DND-41 (cell line): ENCODE measurements at regions not wholly inside any gene's neighbourhood (a gene's known extent, or its start where the extent isn't known, plus 50 kb on each side); places are given as distances from the start of the nearest gene placed in this dataset.

ENCODE experiments used
- CTCF ChIP-seq: IDR thresholded peaks from 2 replicates; pipeline ENCODE4 v1.5.1; 2012; ENCODE audit warnings: borderline replicate concordance, low read length, moderate library complexity, mild to moderate bottlenecking; ENCODE audit not compliant: poor library complexity, severe bottlenecking; ENCODE audit errors: extremely low read depth
- EZH2 ChIP-seq: IDR thresholded peaks from 3 replicates; pipeline ENCODE4 v1.6.1; 2012; ENCODE audit warnings: borderline replicate concordance, low read depth, mild to moderate bottlenecking, moderate library complexity, low read length, inconsistent platforms; ENCODE audit not compliant: severe bottlenecking

DNA sequence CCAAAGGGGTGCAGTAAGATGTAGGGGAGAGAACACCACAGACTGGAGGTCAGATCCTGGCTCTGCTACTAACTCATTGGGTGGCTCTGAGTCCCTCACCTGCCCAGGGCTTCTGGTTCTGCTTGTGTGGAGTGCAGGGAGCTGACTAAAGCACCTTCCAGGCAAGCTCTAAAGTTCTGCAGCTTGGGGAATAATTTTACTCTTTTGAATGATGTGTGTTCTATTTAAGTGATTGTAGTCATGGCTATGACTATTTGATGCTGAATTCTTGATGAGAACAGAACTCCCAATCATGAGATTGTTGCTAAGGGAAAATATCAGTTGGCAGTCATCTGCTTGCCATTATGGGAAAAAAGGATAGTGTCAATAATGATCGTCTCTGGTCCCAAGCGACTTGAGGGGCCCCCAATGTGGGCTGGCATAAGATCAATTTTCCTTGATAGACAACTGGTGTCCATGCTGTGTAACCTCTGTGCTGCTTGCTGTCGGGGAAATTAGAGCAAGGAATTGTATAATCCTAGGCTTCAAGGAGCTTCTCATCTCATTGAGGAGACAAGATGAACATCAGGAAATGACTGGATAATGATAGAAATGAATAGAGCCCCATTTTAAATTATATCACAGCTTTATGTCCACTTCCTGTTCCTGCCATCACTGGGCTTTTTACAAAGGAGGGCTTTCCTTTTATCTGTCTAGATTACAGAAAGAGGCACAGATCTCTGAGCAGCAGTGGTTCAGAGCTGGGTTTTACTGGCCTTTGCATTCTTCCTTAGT is 131.7 kb downstream of the SLC4A3 start:
- TF ChIP-seq EZH2 (no peak), CTCF (no peak)
